Gastroesophageal sphincter (tissue), 4 donors: ENCODE measurements at regions not wholly inside any gene's neighbourhood (a gene's known extent, or its start where the extent isn't known, plus 50 kb on each side); places are given as distances from the start of the nearest gene placed in this dataset.

Experiments
- ATAC-seq: fragments of 150-250 bp; one replicate; pipeline ENCODE4 v1.9.1; 2016; ENCODE audit warnings: mild to moderate bottlenecking, moderate library complexity
- H3K27ac ChIP-seq, 4 donors: fragments of 200-600 bp; sonication (generic) in 3 of 4; 1 replicate in 3 of 4; 2 replicates in 1 of 4; pipeline ENCODE4 v1.5.1; 2016 to 2019
- H3K27me3 ChIP-seq: fragments of 200-600 bp; sonication (generic); one replicate; pipeline ENCODE4 v1.5.1; 2019
- H3K36me3 ChIP-seq, 2 donors: fragments of 200-600 bp; sonication (generic); one replicate each; pipeline ENCODE4 v1.5.1; 2019; ENCODE audit warnings: control low read depth in 1 of 2
- H3K4me1 ChIP-seq, 3 donors: fragments of 200-600 bp; sonication (generic); 1 replicate in 2 of 3; 2 replicates in 1 of 3; pipeline ENCODE4 v1.5.1; 2016 to 2019; ENCODE audit warnings: control low read depth in 2 of 3
- H3K4me3 ChIP-seq, 2 donors: fragments of 200-600 bp; sonication (generic); one replicate each; pipeline ENCODE4 v1.5.1; 2019; ENCODE audit warnings: mild to moderate bottlenecking in 1 of 2, moderate library complexity in 1 of 2
- H3K9me3 ChIP-seq, 3 donors: fragments of 200-600 bp; sonication (generic); one replicate each; pipeline ENCODE4 v1.5.1; 2017 to 2019; ENCODE audit warnings: control low read depth in 2 of 3
- EP300 ChIP-seq: sonication (generic); formaldehyde crosslinking; IDR thresholded peaks from one replicate; pipeline ENCODE4 v1.6.1; 2017; ENCODE audit warnings: antibody characterized with exemption, mild to moderate bottlenecking
- POLR2A ChIP-seq, 2 donors: fragments of 450-650 bp; IDR thresholded peaks; one replicate each; pipeline ENCODE4 v1.6.1; 2017; ENCODE audit warnings: antibody characterized with exemption in 2 of 2, mild to moderate bottlenecking in 2 of 2, moderate library complexity in 1 of 2
- POLR2AphosphoS5 ChIP-seq: sonication (generic); formaldehyde crosslinking; IDR thresholded peaks from one replicate; pipeline ENCODE4 v1.6.1; 2017; ENCODE audit warnings: antibody characterized with exemption
- WGBS, 2 donors: methylation state at CpG; one replicate each; pipeline ENCODE4 v1.1.5; 2018; ENCODE audit warnings: low coverage in 1 of 2; 5-methylcytosine and 5-hydroxymethylcytosine counted together
- TF ChIP-seq, protein P1 (sequence below), 4 experiments: fragments of 200-600 bp in 2 of 4; fragments of 450-650 bp in 2 of 4; sonication (generic) in 1 of 4; IDR thresholded peaks; one replicate each; pipeline ENCODE4 v1.5.1; 2017 to 2019; ENCODE audit warnings: antibody characterized with exemption in 4 of 4, mild to moderate bottlenecking in 2 of 4, moderate library complexity in 2 of 4

DNA sequence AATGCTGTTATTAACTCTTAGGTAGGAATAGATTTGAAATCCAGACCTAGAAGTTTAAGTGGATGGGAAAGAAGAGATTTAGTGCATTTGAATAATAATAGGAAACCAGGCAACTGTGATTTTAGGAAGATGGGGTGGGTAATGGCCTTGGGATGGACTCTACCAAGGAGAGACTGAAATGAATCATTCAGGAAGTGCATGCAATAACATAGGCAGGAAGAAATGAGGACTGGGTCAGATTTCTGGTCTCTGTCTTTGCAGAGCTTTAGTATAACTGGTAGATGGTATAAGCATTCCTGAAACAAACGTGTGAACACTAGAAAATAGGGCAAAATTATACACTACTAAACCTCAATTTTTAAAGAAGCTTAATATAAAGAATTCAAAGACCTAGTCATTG, 274.4 kb upstream of the CLINT1 start:
- ATAC-seq, result no peak
- no peaks in the 10 kb centered on the region for H3K4me1 ChIP-seq
- no peak overlapping the region for H3K4me3 ChIP-seq
- H3K27ac ChIP-seq, result no peak overlapping the region
- WGBS, 2 donors, result 57 to 60% methylated on average over 1 of the region's 1 CpG
- no peaks in the 10 kb centered on the region for H3K9me3 ChIP-seq
- TF ChIP-seq EP300 (no peak), POLR2A (IDR thresholded peaks at IDR 0.05) (no peak)
- no peaks in the 10 kb centered on the region for H3K36me3 ChIP-seq
- no peaks in the 10 kb centered on the region for H3K27me3 ChIP-seq

DNA sequence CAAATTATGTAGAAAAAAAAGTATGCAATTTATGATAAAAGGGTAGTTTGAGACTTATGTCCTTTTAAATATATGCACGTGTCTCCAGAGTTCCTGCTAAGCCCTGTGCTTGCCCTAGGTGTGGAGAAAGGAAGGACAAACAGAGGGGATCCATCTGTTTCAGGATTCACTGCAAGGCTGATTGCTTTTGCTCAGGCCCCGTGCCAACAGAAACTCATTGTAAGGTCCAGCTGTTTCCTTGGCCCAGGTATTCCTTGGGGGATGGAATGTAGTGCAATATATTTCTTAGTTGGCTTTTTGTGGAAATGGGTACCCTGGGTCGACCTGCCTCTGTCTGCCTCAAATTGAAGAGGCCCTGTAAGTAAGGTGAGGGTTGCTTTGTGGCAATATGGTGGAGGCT, 268.6 kb upstream of the CLINT1 start:
- TF ChIP-seq, protein P1, sequence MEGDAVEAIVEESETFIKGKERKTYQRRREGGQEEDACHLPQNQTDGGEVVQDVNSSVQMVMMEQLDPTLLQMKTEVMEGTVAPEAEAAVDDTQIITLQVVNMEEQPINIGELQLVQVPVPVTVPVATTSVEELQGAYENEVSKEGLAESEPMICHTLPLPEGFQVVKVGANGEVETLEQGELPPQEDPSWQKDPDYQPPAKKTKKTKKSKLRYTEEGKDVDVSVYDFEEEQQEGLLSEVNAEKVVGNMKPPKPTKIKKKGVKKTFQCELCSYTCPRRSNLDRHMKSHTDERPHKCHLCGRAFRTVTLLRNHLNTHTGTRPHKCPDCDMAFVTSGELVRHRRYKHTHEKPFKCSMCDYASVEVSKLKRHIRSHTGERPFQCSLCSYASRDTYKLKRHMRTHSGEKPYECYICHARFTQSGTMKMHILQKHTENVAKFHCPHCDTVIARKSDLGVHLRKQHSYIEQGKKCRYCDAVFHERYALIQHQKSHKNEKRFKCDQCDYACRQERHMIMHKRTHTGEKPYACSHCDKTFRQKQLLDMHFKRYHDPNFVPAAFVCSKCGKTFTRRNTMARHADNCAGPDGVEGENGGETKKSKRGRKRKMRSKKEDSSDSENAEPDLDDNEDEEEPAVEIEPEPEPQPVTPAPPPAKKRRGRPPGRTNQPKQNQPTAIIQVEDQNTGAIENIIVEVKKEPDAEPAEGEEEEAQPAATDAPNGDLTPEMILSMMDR (IDR thresholded peaks at IDR 0.05), result no peak
- TF ChIP-seq EP300 (no peak), POLR2AphosphoS5 (no peak), POLR2A (IDR thresholded peaks at IDR 0.05) (no peak)
- no peak for ATAC-seq
- Histone ChIP-seq H3K4me1 (no peaks in the 10 kb centered on the region), H3K9me3 (no peaks in the 10 kb centered on the region), H3K36me3 (no peaks in the 10 kb centered on the region), H3K4me3 (no peak overlapping the region), H3K27me3 (peaks cover 5% of the 10 kb centered on the region), H3K27ac (no peak overlapping the region)
- 49 to 50% methylated on average over 1 to 2 of the region's 3 CpGs for WGBS, 2 donors

DNA sequence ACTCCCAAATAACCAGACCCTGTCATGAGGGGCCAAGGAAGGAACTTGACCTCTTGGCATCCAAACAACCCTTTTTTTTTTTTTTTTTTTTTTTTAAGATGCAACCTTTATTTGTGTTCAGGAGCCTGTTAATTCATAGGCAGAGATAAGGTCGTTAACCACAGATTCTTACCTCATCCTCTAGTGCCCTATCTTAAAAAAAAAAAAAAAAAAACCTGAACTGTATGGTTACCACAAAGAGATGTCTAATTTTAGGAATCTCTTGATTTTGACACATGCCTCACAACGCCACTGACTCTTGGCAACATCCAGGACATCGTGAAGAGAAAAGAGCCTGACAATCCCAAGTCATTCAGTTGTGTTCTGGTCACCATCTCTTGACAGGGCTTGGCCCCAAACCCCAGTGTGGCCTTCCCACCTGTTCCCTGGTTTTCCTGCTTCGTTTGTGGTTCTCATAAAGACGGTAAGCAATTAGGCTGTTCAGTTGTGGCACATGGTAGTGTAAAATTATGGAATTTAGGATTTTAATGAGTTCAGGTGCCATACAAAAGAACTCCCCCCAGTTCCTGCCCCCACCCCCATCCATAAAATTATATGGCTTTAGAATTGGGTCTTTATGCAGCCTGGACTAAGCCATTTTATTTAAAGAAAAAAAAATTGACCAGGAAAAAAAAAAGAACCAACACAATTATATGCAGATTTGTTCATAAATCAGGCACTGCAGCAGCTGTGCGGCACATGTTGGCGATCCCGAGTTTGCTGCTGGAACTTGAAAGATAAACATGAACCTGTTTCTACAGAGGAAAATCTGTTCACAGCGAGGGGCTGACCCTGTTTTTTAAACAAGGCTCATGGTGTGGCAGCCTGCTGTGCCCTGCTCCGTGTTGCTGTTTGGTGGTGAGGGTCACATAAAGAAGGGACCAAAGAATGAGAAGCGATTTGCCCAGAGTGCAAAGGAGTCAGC, 267.8 kb upstream of the CLINT1 start:
- no peak for TF ChIP-seq POLR2A (IDR thresholded peaks at IDR 0.05)
- TF ChIP-seq EP300, result no peak
- TF ChIP-seq, protein P1 (IDR thresholded peaks at IDR 0.05), result no peak
- TF ChIP-seq POLR2AphosphoS5, result no peak
- no peak overlapping the region for H3K4me3 ChIP-seq
- ATAC-seq, result no peak
- H3K36me3 ChIP-seq, result no peaks in the 10 kb centered on the region
- H3K27ac ChIP-seq, result no peak overlapping the region
- H3K27me3 ChIP-seq, result peaks cover 5% of the 10 kb centered on the region
- H3K9me3 ChIP-seq, result no peaks in the 10 kb centered on the region
- WGBS, 2 donors, result 53 to 55% methylated on average over 9 of the region's 11 CpGs
- H3K4me1 ChIP-seq, result no peaks in the 10 kb centered on the region

DNA sequence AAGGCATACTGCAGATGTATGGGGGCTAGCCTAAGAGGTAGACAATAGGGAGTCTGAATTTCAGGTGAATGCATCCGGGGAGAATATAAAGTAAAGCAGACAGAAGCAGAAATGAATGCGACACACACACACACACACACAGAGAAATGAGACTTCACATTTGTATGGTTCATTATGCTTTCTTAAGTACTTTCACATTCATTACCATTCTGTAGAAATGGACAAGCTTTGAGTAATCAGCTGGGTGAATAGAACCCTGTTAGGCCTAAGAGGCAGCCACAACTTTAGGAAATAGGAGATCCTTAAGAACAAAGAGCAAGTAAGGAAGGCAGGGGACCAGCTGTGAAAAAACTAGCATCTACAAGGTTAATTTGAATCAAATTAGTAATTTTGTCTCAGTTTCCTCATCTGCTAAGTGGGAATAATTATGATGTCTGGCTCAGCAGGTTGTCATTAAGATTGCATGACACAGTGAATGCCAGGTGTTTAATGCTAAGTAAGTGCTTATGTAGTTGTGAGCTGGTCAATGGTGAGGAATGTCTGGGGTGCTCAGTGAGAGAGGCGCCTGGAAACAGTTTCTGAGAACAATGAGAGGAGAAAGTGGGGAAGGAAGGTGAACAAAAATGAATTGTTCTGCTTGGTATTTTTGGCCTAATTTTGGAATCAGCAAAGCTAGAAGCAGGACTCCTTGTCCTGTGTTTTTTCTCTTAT, 265.8 kb upstream of the CLINT1 start:
- Histone ChIP-seq H3K36me3 (no peaks in the 10 kb centered on the region), H3K27me3 (peaks cover 5% of the 10 kb centered on the region), H3K9me3 (no peaks in the 10 kb centered on the region), H3K4me3 (no peak overlapping the region), H3K27ac (no peak overlapping the region), H3K4me1 (no peaks in the 10 kb centered on the region)
- ATAC-seq, result no peak
- TF ChIP-seq, protein P1 (IDR thresholded peaks at IDR 0.05), result no peak
- TF ChIP-seq EP300, result no peak
- TF ChIP-seq POLR2A (IDR thresholded peaks at IDR 0.05), result no peak
- TF ChIP-seq POLR2AphosphoS5, result no peak
- WGBS, 2 donors, result 97 to 98% methylated on average over 3 of the region's 3 CpGs

DNA sequence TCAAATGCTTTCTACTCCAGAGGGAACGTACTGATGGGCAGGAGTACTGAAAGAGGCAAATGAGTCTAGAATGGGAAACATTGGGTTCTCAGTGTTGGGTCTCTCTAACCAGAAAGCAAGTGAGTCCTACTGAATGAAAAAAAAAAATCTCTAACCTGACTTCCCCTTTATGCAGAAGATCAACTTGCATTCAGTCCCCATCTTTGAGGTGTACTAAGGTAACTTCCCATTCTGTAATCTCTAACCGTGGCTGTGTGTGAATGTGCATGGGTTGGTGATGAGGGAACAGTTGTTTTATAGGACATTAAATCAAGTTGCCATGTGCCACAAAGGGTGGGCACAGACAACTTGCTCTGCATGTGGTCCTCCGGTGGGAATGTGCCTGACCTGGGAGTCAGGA, 264.6 kb upstream of the CLINT1 start:
- no peak overlapping the region for H3K4me3 ChIP-seq
- no peaks in the 10 kb centered on the region for H3K9me3 ChIP-seq
- H3K36me3 ChIP-seq, result no peaks in the 10 kb centered on the region
- no peak for ATAC-seq
- TF ChIP-seq EP300, result no peak
- TF ChIP-seq, protein P1 (IDR thresholded peaks at IDR 0.05), result no peak
- no peak for TF ChIP-seq POLR2A (IDR thresholded peaks at IDR 0.05)
- no peak for TF ChIP-seq POLR2AphosphoS5
- 93 to 100% methylated on average over 1 to 3 of the region's 3 CpGs for WGBS, 2 donors
- H3K27me3 ChIP-seq, result peaks cover 11% of the 10 kb centered on the region
- no peaks in the 10 kb centered on the region for H3K4me1 ChIP-seq
- no peak overlapping the region for H3K27ac ChIP-seq
